ENCODE measurements at regions not wholly inside any gene's neighbourhood (a gene's known extent, or its start where the extent isn't known, plus 50 kb on each side); places are given as distances from the start of the nearest gene placed in this dataset.
A peak's percentile ranks its signal among the peaks of the same experiment; 100 is the strongest.

- Histone ChIP-seq H3K27me3 (ENCODE audit: control insufficient read depth in 2 of 2, insufficient read depth in 2 of 2, low read length in 2 of 2) (no peaks in the 10 kb centered on the region), H4K20me1 (replicated peaks; ENCODE audit: control insufficient read depth, insufficient read depth, low read length) (no peaks in the 10 kb centered on the region), H3K36me3 (ENCODE audit: control insufficient read depth, insufficient read depth, low read length) (no peaks in the 10 kb centered on the region), H3K9ac (ENCODE audit: insufficient read depth in 1 of 2, low read depth in 2 of 2, low read length in 2 of 2) (no peak overlapping the region), H3K9me1 (ENCODE audit: control insufficient read depth, insufficient read depth, low read length) (no peaks in the 10 kb centered on the region), H3K4me1 (replicated peaks in 1 of 2; ENCODE audit: control insufficient read depth in 2 of 2, insufficient read depth in 2 of 2, low read length in 2 of 2) (peaks cover 3 to 7% of the 10 kb centered on the region in 2 experiments; a peak in 3 of 5 replicates), H3K27ac (ENCODE audit: extremely low read depth, low read depth, low read length) (no peak overlapping the region), H3K79me2 (ENCODE audit: control insufficient read depth, insufficient read depth, low read length) (no peaks in the 10 kb centered on the region), H3K4me2 (ENCODE audit: insufficient read depth, low read length) (no peak overlapping the region; the same call in 1 of the 2 replicates), H3K9me3 (replicated peaks; ENCODE audit: control insufficient read depth, insufficient read depth, low read depth, low read length) (no peaks in the 10 kb centered on the region; the same call in 1 of the 2 replicates), H2AFZ (ENCODE audit: low read depth, low read length) (no peak overlapping the region), H3K4me3 (no peak overlapping the region)
- 4% methylated on average over 4 of the region's 4 CpGs for WGBS (ENCODE audit: insufficient coverage, low coverage, missing lambda C conversion rate)
- intact Hi-C loops (cut with micrococcal nuclease), result no loop called here
- ChIA-PET POLR2A (interaction anchor here (0.5 to 2.7 kb wide), 2 partner anchors 18 to 221 kb away, joined by 3 to 9 read pairs; no protein-coding TSS in a partner anchor), CTCF (ENCODE audit: low intra/inter-chr PET ratio) (no interaction called here)
- DNase-seq (ENCODE audit: extremely low read depth in 1 of 4, low spot score in 3 of 4) (no peak), FAIRE-seq (peak; percentile 64), ATAC-seq (no peak; the same call in 2 of the 3 replicates)
- in situ Hi-C loops (cut with MboI), result no loop called here
- no TSS peak for BruUV-seq (replicated peaks)
- peak in 1 of 2 experiments; percentile 37; a peak in 2 of 4 replicates for TF ChIP-seq KDM1A (IDR thresholded peaks at IDR 0.05)
- no peak for TF ChIP-seq TCFL5 (CRISPR knock-in tag; conservative IDR thresholded peaks at IDR 0.05)
- no peak for TF ChIP-seq PTRF (tag; IDR thresholded peaks at IDR 0.05)
- TF ChIP-seq L3MBTL2 (IDR thresholded peaks at IDR 0.05), result peak; percentile 71
- peak; percentile 34; the same call in 1 of the 2 replicates for TF ChIP-seq BHLHE40 (IDR thresholded peaks at IDR 0.05; ENCODE audit: low read length)
- peak; percentile 85 for TF ChIP-seq MGA (IDR thresholded peaks at IDR 0.05)
- 0 out of 4 replicates have a peak, but pooled peaks of 1 of the 2 experiments have one; percentile 24 for TF ChIP-seq RCOR1 (IDR thresholded peaks at IDR 0.05; ENCODE audit: borderline replicate concordance in 1 of 2, low read depth in 2 of 2, low read length in 2 of 2)
These were observed 186.8 kb upstream of the FOXN2 start for GRCh38 chr2:48127612-48128191.

All from K562 (cell line).